Lung microvascular endothelial cell (primary cell): ENCODE measurements at regions not wholly inside any gene's neighbourhood (a gene's known extent, or its start where the extent isn't known, plus 50 kb on each side); places are given as distances from the start of the nearest gene placed in this dataset.
"Not testable (repeated sequence)": the region's sequence is repeated elsewhere in the genome, so short reads cannot be mapped to it uniquely, and the experiment has no call there.

ENCODE experiments used
- DNase-seq, 2 donors: peaks; one replicate each; pipeline versions ENCODE4 v3.0.0 to v3.0.0-alpha.2; 2010; ENCODE audit warnings: low read depth in 2 of 2

- DNase-seq = no peak
Observed at GRCh38 chr2:195537811-195538210, 119.2 kb upstream of the SLC39A10 start.

GRCh38 chr2:195536906-195537305 lies 120.1 kb upstream of the SLC39A10 start:
- DNase-seq = no peak

- no peak for DNase-seq
Observed at GRCh38 chr2:195535911-195536522, 121.0 kb upstream of the SLC39A10 start.

GRCh38 chr2:195534971-195535370 lies 122.1 kb upstream of the SLC39A10 start:
- DNase-seq = no peak

- no peak for DNase-seq
Observed at GRCh38 chr2:195533771-195534642, 123.0 kb upstream of the SLC39A10 start.

GRCh38 chr2:195532628-195533271 lies 124.3 kb upstream of the SLC39A10 start:
- DNase-seq = no peak

GRCh38 chr2:195532255-195532627 lies 124.8 kb upstream of the SLC39A10 start:
- DNase-seq = no peak

GRCh38 chr2:195531754-195532153 lies 125.3 kb upstream of the SLC39A10 start:
- no peak for DNase-seq

GRCh38 chr2:195523242-195523641 lies 133.8 kb upstream of the SLC39A10 start:
- not testable (repeated sequence) for DNase-seq

- no peak for DNase-seq
Observed at GRCh38 chr2:195521589-195521988, 135.4 kb upstream of the SLC39A10 start.

- no peak for DNase-seq
Observed at GRCh38 chr2:195520671-195521155, 136.3 kb upstream of the SLC39A10 start.

GRCh38 chr2:195515551-195515950 lies 141.5 kb upstream of the SLC39A10 start:
- DNase-seq = no peak

- no peak for DNase-seq
Observed at GRCh38 chr2:195514365-195514764, 142.7 kb upstream of the SLC39A10 start.

- no peak for DNase-seq
Observed at GRCh38 chr2:195513119-195513518, 143.9 kb upstream of the SLC39A10 start.

GRCh38 chr2:195509551-195509950 lies 147.5 kb upstream of the SLC39A10 start:
- DNase-seq = no peak

GRCh38 chr2:195508139-195508455 lies 148.9 kb upstream of the SLC39A10 start:
- no peak for DNase-seq

GRCh38 chr2:195507447-195508138 lies 149.4 kb upstream of the SLC39A10 start:
- no peak for DNase-seq

GRCh38 chr2:195505701-195506100 lies 151.3 kb upstream of the SLC39A10 start:
- no peak for DNase-seq

GRCh38 chr2:195503208-195503607 lies 153.8 kb upstream of the SLC39A10 start:
- DNase-seq = no peak

- DNase-seq = no peak
Observed at GRCh38 chr2:195501746-195502145, 155.3 kb upstream of the SLC39A10 start.

- no peak for DNase-seq
Observed at GRCh38 chr2:195500879-195501278, 156.1 kb upstream of the SLC39A10 start.
